Common myeloid progenitor, CD34-positive (primary cell): ENCODE measurements at regions not wholly inside any gene's neighbourhood (a gene's known extent, or its start where the extent isn't known, plus 50 kb on each side); places are given as distances from the start of the nearest gene placed in this dataset.

Experiments
- CTCF ChIA-PET: fragments of 350-600 bp; sonication (Branson Sonifier 250); formaldehyde crosslinking; loops from one replicate; lab custom pipeline; 2021; ENCODE audit warnings: antibody characterized with exemption; lab: Charles Lee
- POLR2A ChIA-PET: fragments of 350-600 bp; sonication (Branson Sonifier 250); formaldehyde crosslinking; loops from one replicate; lab custom pipeline; 2021; ENCODE audit warnings: antibody characterized with exemption; lab: Charles Lee
- DNase-seq, 3 donors: peaks; one replicate each; pipeline versions ENCODE4 v3.0.0 to v3.0.0-alpha.2; 2013
- H3K27ac ChIP-seq, 2 experiments: 1 replicate in 1 of 2; 2 replicates in 1 of 2; pipeline ENCODE4 v1.7.0; 2013; ENCODE audit warnings: inconsistent platforms in 2 of 2, low read length in 2 of 2, mild to moderate bottlenecking in 2 of 2, low read depth in 1 of 2, moderate library complexity in 1 of 2; ENCODE audit not compliant: severe bottlenecking in 2 of 2, insufficient read depth in 1 of 2, poor library complexity in 1 of 2
- H3K27me3 ChIP-seq, 5 experiments: replicated peaks in 2 of 5; 1 replicate in 3 of 5; 2 replicates in 2 of 5; pipeline versions ENCODE4 v1.6.1 to v1.7.0; 2013; ENCODE audit warnings: low read length in 4 of 5, mild to moderate bottlenecking in 2 of 5, moderate library complexity in 2 of 5, inconsistent platforms in 1 of 5; ENCODE audit not compliant: insufficient read depth in 5 of 5, control insufficient read depth in 4 of 5
- H3K36me3 ChIP-seq, 4 experiments: 1 replicate in 2 of 4; 2 replicates in 2 of 4; pipeline versions ENCODE4 v1.6.1 to v1.7.0; 2013; ENCODE audit warnings: low read length in 3 of 4, control low read depth in 1 of 4, mild to moderate bottlenecking in 1 of 4; ENCODE audit not compliant: control insufficient read depth in 4 of 4, insufficient read depth in 4 of 4
- H3K4me1 ChIP-seq, 4 experiments: 1 replicate in 3 of 4; 2 replicates in 1 of 4; pipeline versions ENCODE4 v1.6.1 to v1.7.1; 2013; ENCODE audit warnings: low read length in 3 of 4, mild to moderate bottlenecking in 3 of 4, control low read depth in 1 of 4, inconsistent platforms in 1 of 4, moderate library complexity in 1 of 4; ENCODE audit not compliant: control insufficient read depth in 4 of 4, insufficient read depth in 4 of 4; ENCODE audit errors: control extremely low read depth in 1 of 4
- H3K4me3 ChIP-seq, 7 experiments: 1 replicate in 4 of 7; 2 replicates in 3 of 7; pipeline versions ENCODE4 v1.5.1 to v1.7.0; 2013; ENCODE audit warnings: mild to moderate bottlenecking in 7 of 7, low read length in 6 of 7, moderate library complexity in 6 of 7, inconsistent platforms in 2 of 7, low read depth in 2 of 7, control low read depth in 1 of 7; ENCODE audit not compliant: insufficient read depth in 4 of 7, control insufficient read depth in 1 of 7; ENCODE audit errors: extremely low read depth in 1 of 7
- H3K9me3 ChIP-seq, 5 experiments: 1 replicate in 4 of 5; 2 replicates in 1 of 5; pipeline versions ENCODE4 v1.6.1 to v1.7.1; 2013; ENCODE audit warnings: low read length in 4 of 5, mild to moderate bottlenecking in 2 of 5, inconsistent platforms in 1 of 5, low read depth in 1 of 5, moderate library complexity in 1 of 5; ENCODE audit not compliant: control insufficient read depth in 4 of 5, insufficient read depth in 2 of 5; ENCODE audit errors: control extremely low read depth in 1 of 5
- WGBS: methylation state at CpG from one replicate; pipeline ENCODE4 v1.1.5; 2013; ENCODE audit not compliant: insufficient coverage; 5-methylcytosine and 5-hydroxymethylcytosine counted together

DNA sequence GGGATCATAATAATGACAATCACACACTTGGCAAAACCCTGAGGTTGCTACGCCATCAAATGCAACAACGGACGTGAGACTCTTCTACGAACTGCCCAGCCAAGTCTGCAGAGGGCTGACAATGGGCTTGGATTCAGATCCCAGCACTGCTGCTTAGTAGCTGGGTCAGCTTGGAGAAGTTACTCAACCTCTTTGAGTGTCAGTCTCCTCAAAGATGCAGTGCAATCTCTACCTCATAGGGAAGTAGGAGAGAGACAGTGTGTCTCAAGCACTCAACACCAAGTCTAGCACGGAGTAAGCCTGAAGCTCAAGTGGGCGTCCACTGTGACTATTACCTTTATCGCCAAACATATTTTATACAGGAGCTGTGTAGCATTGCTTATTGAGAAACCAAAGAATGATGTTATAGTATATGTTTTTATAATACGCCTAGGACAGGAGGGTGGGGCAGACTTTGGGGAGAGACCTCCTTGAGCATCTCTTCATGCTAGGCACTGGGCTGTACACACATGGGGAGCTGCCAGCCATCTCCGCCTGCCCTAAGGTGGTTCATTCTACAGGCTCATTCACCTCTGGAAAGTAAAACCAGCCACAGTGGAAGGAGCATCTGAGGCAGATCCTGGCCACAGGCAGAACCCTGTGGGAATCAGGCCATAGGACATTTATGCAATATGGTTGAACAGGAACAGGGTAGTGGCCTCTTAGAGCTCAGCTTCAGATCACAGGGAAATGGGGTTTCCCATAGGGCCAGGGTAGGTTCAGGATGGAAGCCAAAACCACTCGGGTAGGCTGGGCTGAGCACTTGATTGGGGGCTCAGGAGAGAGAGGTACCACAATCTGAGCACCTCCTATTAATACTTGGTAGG lies 160.2 kb downstream of the MRPL14 start:
- Histone ChIP-seq H3K9me3 (no peaks in the 10 kb centered on the region), H3K4me1 (peaks cover 0 to 10% (median 5%) of the 10 kb centered on the region in 4 experiments), H3K27me3 (no peaks in the 10 kb centered on the region), H3K27ac (no peak overlapping the region), H3K4me3 (no peak overlapping the region), H3K36me3 (no peaks in the 10 kb centered on the region)
- no peak for DNase-seq
- ChIA-PET CTCF (interaction anchor here (1.5 kb wide), 1 partner anchor 18 kb away, joined by 5 read pairs; no protein-coding TSS in a partner anchor), POLR2A (no interaction called here)
- 79% methylated on average over 6 of the region's 10 CpGs for WGBS

DNA sequence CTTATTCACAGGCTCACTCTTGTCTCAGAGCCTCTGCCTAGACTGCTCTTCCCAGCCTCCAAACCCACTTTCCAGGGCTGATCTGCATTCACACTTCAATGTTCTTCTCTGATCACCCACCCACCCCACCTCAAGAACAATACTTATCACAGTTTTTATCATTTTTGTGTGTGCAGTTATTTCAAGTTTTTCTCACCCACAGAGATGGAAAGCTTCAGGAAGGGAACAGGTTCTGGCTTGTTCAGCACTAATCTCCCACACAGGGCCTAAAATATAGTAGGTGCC lies 160.9 kb downstream of the MRPL14 start:
- POLR2A ChIA-PET, result no interaction called here

DNA sequence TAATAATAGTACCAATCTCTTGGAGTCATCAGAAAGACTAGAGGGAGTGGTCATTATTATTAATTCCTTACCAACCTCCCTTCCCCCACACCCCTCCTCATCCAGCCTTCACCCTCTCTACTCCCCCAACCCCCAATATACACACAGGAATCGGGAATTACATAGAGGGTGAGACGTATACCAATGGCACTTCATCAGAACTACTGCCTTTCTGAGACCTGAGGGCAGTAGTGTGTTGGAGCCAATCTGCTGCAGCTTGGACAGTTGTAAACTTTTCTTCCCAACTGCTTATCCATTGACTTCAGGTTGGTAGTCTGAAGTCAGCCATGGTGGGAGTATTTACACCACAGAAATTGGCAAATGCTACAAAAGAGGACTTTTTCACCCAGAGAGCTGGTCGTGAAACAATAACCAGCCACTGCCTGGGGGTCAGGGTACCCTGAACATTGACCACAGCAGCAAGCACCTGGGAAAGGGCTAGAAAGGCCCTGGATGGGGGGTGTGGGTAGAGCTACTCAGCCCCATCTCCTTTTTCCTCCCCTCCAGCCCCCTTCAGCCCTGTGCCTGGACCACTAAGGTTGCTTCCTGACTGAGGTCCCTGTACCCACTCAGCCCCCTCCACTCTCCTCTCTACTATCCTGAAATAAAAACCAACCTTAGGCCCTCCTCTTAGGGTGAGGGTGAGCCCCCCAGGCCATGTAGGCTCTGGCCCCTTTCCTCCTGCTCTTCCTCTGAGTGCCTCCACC lies 161.5 kb downstream of the MRPL14 start:
- POLR2A ChIA-PET, result no interaction called here
- CTCF ChIA-PET, result no interaction called here

More for the DNA sequence above, 160.9 kb downstream of the MRPL14 start:
- Histone ChIP-seq H3K4me1 (peaks cover 0 to 10% (median 4%) of the 10 kb centered on the region in 4 experiments), H3K36me3 (no peaks in the 10 kb centered on the region), H3K27me3 (no peaks in the 10 kb centered on the region), H3K9me3 (no peaks in the 10 kb centered on the region), H3K27ac (no peak overlapping the region), H3K4me3 (no peak overlapping the region)
- CTCF ChIA-PET, result interaction anchor here (1.5 kb wide), 1 partner anchor 18 kb away, joined by 5 read pairs; no protein-coding TSS in a partner anchor
- no peak for DNase-seq

DNA sequence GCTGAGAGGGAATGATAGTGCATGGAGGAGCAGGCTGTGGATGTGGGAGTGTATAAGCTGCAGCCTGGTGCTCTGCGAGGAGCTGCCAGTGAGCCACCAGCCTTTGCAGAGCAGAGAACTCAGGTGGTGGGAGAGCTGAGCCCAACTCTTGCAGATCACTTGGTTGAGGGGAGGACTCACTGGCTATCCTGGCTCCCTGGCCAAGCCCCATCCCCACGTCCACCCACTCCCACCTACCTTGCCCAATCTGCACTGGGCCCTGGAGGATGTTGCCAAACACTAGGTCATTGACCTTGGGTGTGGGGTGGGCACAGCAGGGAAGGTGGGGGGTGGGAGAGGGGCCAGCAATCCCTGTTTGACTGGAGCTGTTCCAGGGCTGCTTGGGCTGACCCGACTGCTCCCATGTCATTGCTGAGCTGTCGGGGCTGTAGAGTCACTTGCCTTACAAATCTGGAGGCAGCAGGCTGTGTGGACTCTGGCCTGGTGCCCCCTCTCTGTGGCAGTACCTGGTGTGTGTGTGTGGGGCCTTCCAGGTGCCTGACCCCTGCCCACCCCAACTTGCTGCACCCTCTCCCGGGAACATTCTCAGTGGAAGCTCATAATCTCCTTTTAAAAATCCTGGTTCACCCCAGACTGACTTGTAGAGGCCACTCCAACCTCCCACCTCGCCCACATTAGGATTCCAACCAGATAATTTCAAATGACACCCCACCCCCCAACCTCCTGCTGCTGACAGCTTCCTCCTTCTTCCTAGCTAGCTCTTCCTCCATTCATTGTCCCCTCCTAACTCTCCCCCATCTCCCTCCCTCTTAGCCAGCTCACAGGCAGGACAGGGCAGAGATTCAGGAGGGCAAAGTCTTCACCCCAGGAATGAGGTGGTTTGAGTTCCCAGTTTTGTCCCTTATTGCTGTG lies 162.3 kb downstream of the MRPL14 start:
- ChIA-PET CTCF (interaction anchor here (1.2 to 1.4 kb wide), 2 partner anchors 14 to 24 kb away, joined by 4 to 5 read pairs; no protein-coding TSS in a partner anchor), POLR2A (interaction anchor here (0.7 kb wide), 1 partner anchor 22 kb away, joined by 3 read pairs; no protein-coding TSS in a partner anchor)
- 80% methylated on average over 4 of the region's 6 CpGs for WGBS
- no peaks in the 10 kb centered on the region for H3K36me3 ChIP-seq
- no peak overlapping the region for H3K4me3 ChIP-seq
- no peaks in the 10 kb centered on the region for H3K27me3 ChIP-seq
- H3K9me3 ChIP-seq, result no peaks in the 10 kb centered on the region
- no peak for DNase-seq
- peaks cover 0 to 10% (median 3%) of the 10 kb centered on the region in 4 experiments for H3K4me1 ChIP-seq
- no peak overlapping the region for H3K27ac ChIP-seq

More for the DNA sequence above, 161.5 kb downstream of the MRPL14 start:
- H3K9me3 ChIP-seq, result no peaks in the 10 kb centered on the region
- 100% methylated on average over 3 of the region's 3 CpGs for WGBS
- no peak for DNase-seq
- H3K36me3 ChIP-seq, result no peaks in the 10 kb centered on the region
- H3K27me3 ChIP-seq, result no peaks in the 10 kb centered on the region
- no peak overlapping the region for H3K27ac ChIP-seq
- H3K4me1 ChIP-seq, result peaks cover 0 to 10% (median 3%) of the 10 kb centered on the region in 4 experiments
- no peak overlapping the region for H3K4me3 ChIP-seq

DNA sequence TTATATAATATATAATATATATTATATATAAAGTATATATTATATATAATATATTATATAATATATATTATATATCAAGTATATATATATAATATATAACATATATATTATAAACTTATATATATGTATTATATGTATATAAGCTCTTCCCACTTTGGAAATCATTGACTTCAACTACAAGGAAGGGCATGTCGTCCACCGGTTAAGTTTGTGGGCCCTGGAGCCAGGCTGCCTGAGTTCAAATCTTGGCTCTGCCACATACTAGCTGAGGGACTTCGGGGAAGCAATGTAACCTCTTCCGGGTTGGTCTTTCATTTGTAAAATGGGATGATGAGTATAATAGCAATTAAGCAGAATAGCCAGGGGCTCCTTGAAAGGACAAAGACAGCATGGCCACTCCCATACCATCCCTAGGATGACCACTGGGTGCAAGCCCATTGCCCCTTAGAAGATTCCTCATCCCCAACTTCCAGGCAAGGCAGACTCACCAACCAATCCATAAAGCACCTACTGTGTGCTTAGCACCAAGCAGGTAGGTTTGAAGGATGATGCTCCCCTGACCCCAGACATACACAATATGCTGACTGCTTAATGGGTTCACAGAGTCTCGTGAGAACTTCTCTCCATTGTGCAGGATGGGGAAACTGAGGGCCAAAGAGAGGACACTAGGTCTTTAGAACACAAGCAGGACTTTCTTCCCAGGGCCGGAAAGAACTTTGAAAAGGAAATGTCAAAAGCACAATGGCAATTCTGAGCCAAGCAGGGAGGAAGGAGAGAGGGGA lies 163.2 kb downstream of the MRPL14 start:
- H3K36me3 ChIP-seq, result no peaks in the 10 kb centered on the region
- no peak for DNase-seq
- no peak overlapping the region for H3K4me3 ChIP-seq
- H3K4me1 ChIP-seq, result peaks cover 0 to 10% (median under 1%) of the 10 kb centered on the region in 4 experiments
- H3K9me3 ChIP-seq, result no peaks in the 10 kb centered on the region
- WGBS, result 88% methylated on average over 4 of the region's 6 CpGs
- ChIA-PET POLR2A (interaction anchor here (0.7 kb wide), 1 partner anchor 21 kb away, joined by 3 read pairs; no protein-coding TSS in a partner anchor), CTCF (interaction anchor here (0.6 to 1.4 kb wide), 3 partner anchors 13 to 40 kb away, joined by 3 to 5 read pairs (median 4); no protein-coding TSS in a partner anchor)
- H3K27me3 ChIP-seq, result no peaks in the 10 kb centered on the region
- no peak overlapping the region for H3K27ac ChIP-seq

DNA sequence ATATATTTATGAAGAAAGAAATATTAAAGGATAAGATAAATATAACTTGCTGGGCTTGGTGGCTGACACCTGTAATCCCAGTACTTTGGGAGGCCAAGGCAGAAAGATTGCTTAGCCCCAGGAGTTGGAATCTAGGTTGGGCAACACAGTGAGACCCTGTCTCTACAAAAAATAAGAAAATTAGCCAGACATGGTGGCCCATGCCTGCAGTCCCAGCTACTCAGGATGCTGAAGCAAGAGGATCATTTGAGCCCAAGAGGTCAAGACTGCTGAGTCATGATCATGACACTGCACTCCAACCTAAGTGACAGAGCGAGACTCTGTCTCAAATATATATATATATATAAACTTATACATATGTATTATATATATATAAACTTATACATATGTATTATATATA lies 164.0 kb downstream of the MRPL14 start:
- Histone ChIP-seq H3K27ac (no peak overlapping the region), H3K4me1 (peaks cover 0 to 8% (median 0%) of the 10 kb centered on the region in 4 experiments), H3K9me3 (peaks cover 0 to 2% (median 0%) of the 10 kb centered on the region in 5 experiments), H3K4me3 (no peak overlapping the region), H3K36me3 (no peaks in the 10 kb centered on the region), H3K27me3 (no peaks in the 10 kb centered on the region)
- ChIA-PET POLR2A (no interaction called here), CTCF (interaction anchor here (0.6 kb wide), 1 partner anchor 41 kb away, joined by 3 read pairs; no protein-coding TSS in a partner anchor)
- WGBS, result no CpG with 5 or more reads among the region's 1 CpG
- DNase-seq, result no peak
